ENCODE measurements at regions not wholly inside any gene's neighbourhood (a gene's known extent, or its start where the extent isn't known, plus 50 kb on each side); places are given as distances from the start of the nearest gene placed in this dataset.
"Not testable (repeated sequence)": the region's sequence is repeated elsewhere in the genome, so short reads cannot be mapped to it uniquely, and the experiment has no call there.

GRCh38 chr9:62918648-62919385 lies 1729.0 kb downstream of the SPATA31A7 start:
- not testable (repeated sequence) for TF ChIP-seq CTCF (conservative IDR thresholded peaks at IDR 0.05 in 1 of 2, IDR thresholded peaks at IDR 0.05 in 1 of 2; ENCODE audit: low read depth in 1 of 2, low read length in 2 of 2); EZH2 (IDR thresholded peaks at IDR 0.05; ENCODE audit: low read length, missing control alignments)

All from fibroblast of lung (primary cell).